CD4-positive, CD25-positive, alpha-beta regulatory T cell (primary cell): ENCODE measurements at regions not wholly inside any gene's neighbourhood (a gene's known extent, or its start where the extent isn't known, plus 50 kb on each side); places are given as distances from the start of the nearest gene placed in this dataset.

ENCODE experiments used
- ATAC-seq, 2 donors: fragments of 150-1000 bp; cut with Tn5 transposase; one replicate each; pipeline ENCODE4 v1.10.0; 2021; ENCODE audit warnings: low read depth in 2 of 2, moderate number of reproducible peaks in 2 of 2, moderate library complexity in 1 of 2
- DNase-seq, 3 donors: peaks; one replicate each; pipeline versions ENCODE4 v3.0.0 to v3.0.0-alpha.2; 2012 to 2022; ENCODE audit warnings: mixed read lengths in 1 of 3
- H3K27ac ChIP-seq: one replicate; pipeline ENCODE4 v1.7.0; 2013; ENCODE audit warnings: mild to moderate bottlenecking, low read length; ENCODE audit not compliant: insufficient read depth, poor library complexity, severe bottlenecking
- H3K27me3 ChIP-seq: one replicate; pipeline ENCODE4 v1.7.0; 2013; ENCODE audit warnings: low read length; ENCODE audit not compliant: control insufficient read depth, insufficient read depth
- H3K36me3 ChIP-seq: one replicate; pipeline ENCODE4 v1.7.0; 2013; ENCODE audit warnings: mild to moderate bottlenecking, low read length, moderate library complexity; ENCODE audit not compliant: control insufficient read depth, insufficient read depth
- H3K4me1 ChIP-seq: 2 replicates; pipeline ENCODE4 v1.7.0; 2013; ENCODE audit warnings: mild to moderate bottlenecking, low read length; ENCODE audit not compliant: insufficient read depth, control insufficient read depth, poor library complexity, severe bottlenecking
- H3K4me3 ChIP-seq: one replicate; pipeline ENCODE4 v1.7.0; 2013; ENCODE audit warnings: low read depth, mild to moderate bottlenecking, low read length, moderate library complexity
- H3K9me3 ChIP-seq, 2 experiments: 1 replicate in 1 of 2; 2 replicates in 1 of 2; pipeline ENCODE4 v1.7.0; 2013; ENCODE audit warnings: low read length in 2 of 2, mild to moderate bottlenecking in 1 of 2, moderate library complexity in 1 of 2; ENCODE audit not compliant: control insufficient read depth in 2 of 2
- H3K27ac Mint-ChIP-seq, 3 donors: one replicate each; pipeline ENCODE4 v1.8.0; 2020 to 2022; ENCODE audit warnings: mild to moderate bottlenecking in 3 of 3, mixed read lengths in 3 of 3, moderate library complexity in 2 of 3
- H3K27me3 Mint-ChIP-seq: one replicate; pipeline ENCODE4 v1.8.0; 2022; ENCODE audit warnings: mild to moderate bottlenecking, mixed read lengths
- H3K36me3 Mint-ChIP-seq: one replicate; pipeline ENCODE4 v1.8.0; 2020; ENCODE audit warnings: mixed read lengths
- H3K4me1 Mint-ChIP-seq, 4 donors: one replicate each; pipeline ENCODE4 v1.8.0; 2020 to 2022; ENCODE audit warnings: mixed read lengths in 4 of 4, mild to moderate bottlenecking in 1 of 4
- H3K4me3 Mint-ChIP-seq, 4 donors: one replicate each; pipeline ENCODE4 v1.8.0; 2020 to 2022; ENCODE audit warnings: mild to moderate bottlenecking in 4 of 4, mixed read lengths in 4 of 4, moderate library complexity in 3 of 4
- H3K9me3 Mint-ChIP-seq, 7 donors: one replicate each; pipeline ENCODE4 v1.8.0; 2020 to 2022; ENCODE audit warnings: mixed read lengths in 7 of 7, mild to moderate bottlenecking in 3 of 7, moderate library complexity in 2 of 7

DNA sequence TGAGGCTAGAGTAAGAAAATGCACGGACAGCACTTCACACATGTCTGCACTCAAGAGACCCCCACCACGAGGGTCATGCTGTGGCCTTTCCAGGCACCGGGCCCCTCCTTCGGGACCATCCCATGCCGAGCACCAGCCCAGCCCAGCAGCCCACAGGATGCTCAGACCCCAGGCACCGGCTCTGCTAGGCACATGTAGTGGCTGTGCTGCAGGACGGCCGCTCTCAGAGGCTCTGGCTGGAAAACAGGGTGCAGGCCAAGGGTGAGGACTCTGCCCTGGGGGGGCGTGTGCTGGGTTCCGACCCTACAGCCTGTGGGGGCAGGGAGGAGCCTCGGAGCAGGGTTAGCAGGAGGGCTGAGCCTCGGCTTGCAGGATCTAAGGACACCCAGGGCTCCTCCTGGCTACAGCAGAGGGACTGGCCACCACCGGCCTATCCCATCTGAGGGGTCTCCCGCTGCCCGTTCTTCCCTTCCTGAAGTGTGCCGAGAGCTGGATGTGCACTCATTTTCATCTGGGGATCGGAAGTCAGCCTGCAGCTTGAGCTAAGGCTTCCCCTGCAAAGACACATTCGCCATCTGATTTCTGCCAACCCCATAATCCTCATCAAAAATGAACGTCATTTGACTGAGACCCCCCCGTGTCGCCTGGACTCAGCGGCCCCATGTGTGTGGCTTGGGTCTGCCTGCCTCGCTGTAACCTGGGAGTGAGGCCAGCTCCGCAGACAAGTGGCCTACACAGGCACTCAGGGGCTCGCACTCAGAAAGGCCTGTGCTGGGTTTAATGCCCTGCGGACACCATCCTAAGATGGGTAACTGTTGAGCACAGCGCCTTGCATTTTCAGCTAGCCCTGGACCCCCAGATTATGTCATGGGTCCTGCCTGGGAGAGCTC, 293.1 kb upstream of the FOXF1 start:
- ATAC-seq (no peak), DNase-seq (no peak)
- H3K9me3 Mint-ChIP-seq = peaks cover 0 to 8% (median 2%) of the 10 kb centered on the region in 7 donors
- Histone ChIP-seq H3K9me3 (no peaks in the 10 kb centered on the region), H3K27me3 (no peaks in the 10 kb centered on the region), H3K36me3 (no peaks in the 10 kb centered on the region), H3K4me3 (no peak overlapping the region), H3K4me1 (no peaks in the 10 kb centered on the region), H3K27ac (no peak overlapping the region)
- no peaks in the 10 kb centered on the region for H3K36me3 Mint-ChIP-seq
- H3K27ac Mint-ChIP-seq = no peak overlapping the region
- H3K27me3 Mint-ChIP-seq = peaks cover 5% of the 10 kb centered on the region
- no peaks in the 10 kb centered on the region for H3K4me1 Mint-ChIP-seq
- H3K4me3 Mint-ChIP-seq = no peak overlapping the region

DNA sequence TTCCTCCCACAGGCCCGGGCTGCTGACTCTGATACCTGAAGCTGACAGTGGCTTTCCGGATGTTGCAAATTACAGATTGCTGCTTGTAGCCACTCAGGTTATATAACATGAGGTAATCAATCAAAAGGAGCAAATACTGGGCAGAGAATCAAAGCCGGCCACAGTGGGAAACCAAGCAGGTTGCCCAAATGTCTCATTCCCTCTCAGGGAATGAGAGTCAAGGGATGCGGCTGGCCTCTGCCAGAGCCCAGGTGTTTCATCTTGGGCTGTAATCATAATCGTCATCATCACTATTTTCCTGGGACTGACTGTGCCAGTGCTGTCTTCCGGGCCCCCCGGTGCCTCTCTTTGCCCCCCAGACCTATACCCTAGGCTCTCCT, 292.4 kb upstream of the FOXF1 start:
- Histone ChIP-seq H3K4me3 (no peak overlapping the region), H3K4me1 (no peaks in the 10 kb centered on the region), H3K36me3 (no peaks in the 10 kb centered on the region), H3K27me3 (no peaks in the 10 kb centered on the region), H3K27ac (no peak overlapping the region), H3K9me3 (no peaks in the 10 kb centered on the region)
- Mint-ChIP-seq H3K4me3 (no peak overlapping the region), H3K27ac (no peak overlapping the region), H3K27me3 (peaks cover 5% of the 10 kb centered on the region), H3K36me3 (no peaks in the 10 kb centered on the region), H3K9me3 (peaks cover 0 to 3% (median 0%) of the 10 kb centered on the region in 7 donors), H3K4me1 (no peaks in the 10 kb centered on the region)
- no peak for DNase-seq
- ATAC-seq = no peak

DNA sequence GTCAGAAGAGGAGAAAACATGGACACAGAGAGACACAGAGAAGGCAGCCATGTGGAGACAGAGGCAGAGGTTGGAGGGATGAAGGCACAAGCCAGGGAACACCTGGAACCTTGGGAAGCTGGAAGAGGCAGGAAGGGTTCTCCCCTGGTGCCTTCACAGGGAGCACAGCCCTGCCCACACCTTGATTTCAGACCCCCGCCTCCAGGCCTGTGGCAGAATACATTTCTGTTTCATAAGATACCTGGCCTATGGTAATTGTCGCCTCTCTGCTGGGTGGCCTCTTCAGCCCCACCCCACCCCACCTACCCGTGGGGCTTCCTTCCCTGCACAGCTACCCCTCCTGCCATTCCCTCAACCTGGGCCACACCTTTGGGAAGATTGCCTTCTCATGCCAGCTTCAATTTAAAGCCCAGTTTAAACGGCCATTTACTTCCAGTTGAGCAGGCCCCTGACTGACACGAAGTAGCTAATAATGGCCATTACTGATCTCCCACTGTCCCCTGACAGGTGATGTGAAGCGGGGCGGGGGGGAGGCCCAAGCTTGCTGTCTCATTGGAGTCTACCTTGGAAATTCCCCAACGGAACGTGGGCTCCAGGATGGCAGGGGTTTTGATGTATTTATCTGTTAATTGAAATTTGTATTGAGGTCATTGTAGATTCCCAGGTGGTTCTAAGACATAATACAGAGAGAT, 291.7 kb upstream of the FOXF1 start:
- H3K4me1 ChIP-seq = no peaks in the 10 kb centered on the region
- H3K9me3 Mint-ChIP-seq = no peaks in the 10 kb centered on the region
- H3K9me3 ChIP-seq = no peaks in the 10 kb centered on the region
- no peak overlapping the region for H3K4me3 ChIP-seq
- no peaks in the 10 kb centered on the region for H3K4me1 Mint-ChIP-seq
- H3K27ac Mint-ChIP-seq = no peak overlapping the region
- no peak overlapping the region for H3K4me3 Mint-ChIP-seq
- ATAC-seq (no peak), DNase-seq (no peak)
- H3K36me3 ChIP-seq = no peaks in the 10 kb centered on the region
- peaks cover 9% of the 10 kb centered on the region for H3K27me3 Mint-ChIP-seq
- H3K36me3 Mint-ChIP-seq = no peaks in the 10 kb centered on the region
- no peak overlapping the region for H3K27ac ChIP-seq
- no peaks in the 10 kb centered on the region for H3K27me3 ChIP-seq

DNA sequence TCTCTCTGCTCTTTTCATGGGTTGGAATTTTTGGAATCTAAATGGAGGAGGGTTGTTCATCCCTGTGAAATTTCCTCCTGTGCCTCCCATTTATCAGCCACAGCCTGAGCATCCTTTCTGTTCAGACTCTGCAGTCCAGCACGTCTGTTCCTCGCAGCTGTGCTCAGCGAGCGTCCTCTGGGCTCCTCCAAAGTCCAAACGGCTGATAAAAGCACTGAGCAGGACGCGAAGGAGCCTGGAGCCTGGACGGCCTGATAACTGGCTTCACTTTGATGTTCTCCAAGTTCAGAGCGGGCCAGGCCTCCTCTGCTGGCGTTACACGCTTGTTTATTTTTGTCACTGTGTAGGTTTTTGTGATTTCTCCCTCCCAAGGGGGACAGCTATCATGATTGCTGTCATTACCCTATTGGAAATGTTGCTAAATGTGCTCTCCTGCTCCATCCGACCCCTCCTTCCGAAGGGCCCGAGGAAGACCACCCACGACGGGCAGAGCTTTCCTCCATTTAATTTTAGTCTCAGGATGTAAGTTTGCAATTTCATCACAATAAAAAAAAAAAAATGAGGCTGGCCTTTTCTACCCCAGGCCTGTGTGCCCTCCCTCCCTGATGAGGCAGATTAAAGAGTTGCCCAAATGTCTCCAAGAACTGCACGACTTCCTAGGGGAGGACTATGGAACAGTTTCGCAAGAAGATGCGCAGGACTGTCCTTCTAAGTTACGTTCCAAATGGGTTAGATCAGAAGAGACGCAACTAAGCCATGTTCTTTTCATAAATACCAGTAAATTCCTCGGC, 290.5 kb upstream of the FOXF1 start:
- no peaks in the 10 kb centered on the region for H3K27me3 ChIP-seq
- Mint-ChIP-seq H3K36me3 (no peaks in the 10 kb centered on the region), H3K4me1 (no peaks in the 10 kb centered on the region), H3K4me3 (no peak overlapping the region), H3K27me3 (peaks cover 9% of the 10 kb centered on the region), H3K27ac (no peak overlapping the region), H3K9me3 (no peaks in the 10 kb centered on the region)
- H3K4me3 ChIP-seq = no peak overlapping the region
- H3K27ac ChIP-seq = no peak overlapping the region
- no peaks in the 10 kb centered on the region for H3K36me3 ChIP-seq
- H3K9me3 ChIP-seq = no peaks in the 10 kb centered on the region
- no peaks in the 10 kb centered on the region for H3K4me1 ChIP-seq
- no peak for DNase-seq
- no peak for ATAC-seq

DNA sequence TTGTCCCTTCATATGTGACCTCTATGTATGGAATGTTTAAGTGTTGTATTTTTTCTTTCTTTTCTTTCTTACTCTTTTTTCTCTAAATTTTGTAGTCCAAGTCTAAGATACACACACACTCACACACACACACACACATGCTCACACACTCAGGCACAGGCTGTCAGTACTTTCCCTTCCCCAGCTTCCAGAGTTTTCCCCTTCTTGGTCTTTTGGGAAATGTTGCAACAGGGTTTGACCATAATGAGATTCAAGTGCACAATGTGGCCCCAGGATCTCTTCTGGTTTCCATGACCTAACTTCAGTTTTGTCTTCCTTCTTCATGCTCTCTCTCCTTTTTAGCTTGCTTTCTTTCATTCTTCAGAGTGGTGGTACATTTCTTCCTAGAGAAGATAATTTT, 289.8 kb upstream of the FOXF1 start:
- no peaks in the 10 kb centered on the region for H3K36me3 Mint-ChIP-seq
- H3K4me1 Mint-ChIP-seq = no peaks in the 10 kb centered on the region

DNA sequence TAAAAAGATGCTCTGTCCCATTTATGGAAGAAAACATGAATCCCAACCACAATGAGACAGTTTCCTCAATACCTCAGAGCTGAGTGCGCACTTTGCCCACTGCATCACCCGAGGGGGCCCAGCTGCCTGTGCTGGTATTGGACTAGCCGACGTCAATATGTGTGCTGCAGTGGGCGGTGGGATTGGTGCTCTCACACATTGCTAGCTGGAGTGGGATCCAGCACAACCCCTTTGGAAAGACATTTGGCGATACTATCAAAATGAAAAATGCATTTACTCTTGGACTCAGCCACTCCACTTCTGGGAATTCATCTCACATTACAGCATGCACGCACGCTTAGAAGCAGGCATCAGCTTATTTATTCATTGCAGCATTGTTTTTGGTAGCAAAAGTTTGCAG, 289.2 kb upstream of the FOXF1 start:
- Histone ChIP-seq H3K27me3 (no peaks in the 10 kb centered on the region), H3K4me3 (no peak overlapping the region), H3K4me1 (no peaks in the 10 kb centered on the region), H3K36me3 (no peaks in the 10 kb centered on the region), H3K9me3 (no peaks in the 10 kb centered on the region), H3K27ac (no peak overlapping the region)
- H3K9me3 Mint-ChIP-seq = no peaks in the 10 kb centered on the region
- DNase-seq (no peak), ATAC-seq (no peak)
- H3K4me3 Mint-ChIP-seq = no peak overlapping the region
- peaks cover 9% of the 10 kb centered on the region for H3K27me3 Mint-ChIP-seq
- no peaks in the 10 kb centered on the region for H3K36me3 Mint-ChIP-seq
- H3K27ac Mint-ChIP-seq = no peak overlapping the region
- no peaks in the 10 kb centered on the region for H3K4me1 Mint-ChIP-seq

More for the DNA sequence above, 289.8 kb upstream of the FOXF1 start:
- Histone ChIP-seq H3K27me3 (no peaks in the 10 kb centered on the region), H3K4me3 (no peak overlapping the region), H3K27ac (no peak overlapping the region), H3K4me1 (no peaks in the 10 kb centered on the region), H3K36me3 (no peaks in the 10 kb centered on the region), H3K9me3 (no peaks in the 10 kb centered on the region)
- Mint-ChIP-seq H3K27ac (peak overlapping the region in 1 of 3 donors; percentile 32), H3K9me3 (no peaks in the 10 kb centered on the region), H3K27me3 (peaks cover 9% of the 10 kb centered on the region), H3K4me3 (no peak overlapping the region)
- ATAC-seq = no peak
- no peak for DNase-seq

DNA sequence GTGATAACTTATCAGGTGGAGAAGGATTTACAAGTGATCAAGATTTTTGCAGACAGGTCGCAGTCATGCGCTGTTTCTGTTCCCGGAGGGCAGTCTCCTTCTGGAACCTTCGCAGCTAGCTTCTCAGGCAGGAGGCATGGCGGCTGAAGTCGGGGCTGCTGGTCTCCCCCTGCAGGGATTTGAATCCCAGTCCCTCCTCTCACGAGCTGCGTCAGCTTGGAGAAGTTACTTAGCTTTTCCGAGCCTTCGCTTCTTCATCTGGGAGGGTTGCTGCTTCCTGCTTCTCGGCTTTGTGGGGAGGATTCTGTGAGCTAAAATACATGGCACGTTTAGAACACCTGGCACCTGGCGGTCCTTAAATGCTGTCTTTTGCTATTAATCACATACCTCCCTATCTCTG, 287.8 kb upstream of the FOXF1 start:
- Histone ChIP-seq H3K27me3 (no peaks in the 10 kb centered on the region), H3K27ac (no peak overlapping the region), H3K36me3 (no peaks in the 10 kb centered on the region), H3K4me3 (no peak overlapping the region), H3K4me1 (no peaks in the 10 kb centered on the region), H3K9me3 (no peaks in the 10 kb centered on the region)
- no peaks in the 10 kb centered on the region for H3K4me1 Mint-ChIP-seq
- H3K4me3 Mint-ChIP-seq = no peak overlapping the region
- H3K27me3 Mint-ChIP-seq = peaks cover 12% of the 10 kb centered on the region
- no peak overlapping the region for H3K27ac Mint-ChIP-seq
- H3K36me3 Mint-ChIP-seq = no peaks in the 10 kb centered on the region
- H3K9me3 Mint-ChIP-seq = peaks cover 0 to under 1% (median 0%) of the 10 kb centered on the region in 7 donors
- ATAC-seq (no peak), DNase-seq (no peak)
